Limb (tissue), 2 donors: ENCODE measurements at regions not wholly inside any gene's neighbourhood (a gene's known extent, or its start where the extent isn't known, plus 50 kb on each side); places are given as distances from the start of the nearest gene placed in this dataset.
A peak's percentile ranks its signal among the peaks of the same experiment; 100 is the strongest.
"Not testable (repeated sequence)": the region's sequence is repeated elsewhere in the genome, so short reads cannot be mapped to it uniquely, and the experiment has no call there.

ENCODE experiments used
- DNase-seq, 2 donors: peaks; one replicate each; pipeline ENCODE4 v3.0.0-alpha.2; 2016; ENCODE audit errors: extremely low spot score in 2 of 2

DNA sequence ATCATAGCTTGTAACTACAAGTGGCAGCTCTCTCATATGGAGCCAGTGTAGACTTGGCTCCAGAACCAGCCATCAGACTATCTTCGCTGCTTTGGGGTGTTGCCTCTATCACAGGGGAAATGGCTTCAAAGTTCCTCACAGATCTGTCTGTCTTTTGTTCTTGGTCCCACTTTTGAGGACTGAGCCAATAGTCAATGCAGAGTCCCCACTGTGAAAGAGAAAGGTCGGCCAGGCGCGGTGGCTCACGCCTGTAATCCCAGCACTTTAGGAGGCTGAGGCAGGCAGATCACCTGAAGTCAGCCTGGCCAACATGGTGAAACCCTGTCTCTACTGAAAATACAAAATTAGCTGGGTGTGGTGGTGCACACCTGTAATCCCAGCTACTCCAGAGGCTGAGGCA lies 86.9 kb upstream of the FZD7 start:
- DNase-seq = not testable (repeated sequence)

DNA sequence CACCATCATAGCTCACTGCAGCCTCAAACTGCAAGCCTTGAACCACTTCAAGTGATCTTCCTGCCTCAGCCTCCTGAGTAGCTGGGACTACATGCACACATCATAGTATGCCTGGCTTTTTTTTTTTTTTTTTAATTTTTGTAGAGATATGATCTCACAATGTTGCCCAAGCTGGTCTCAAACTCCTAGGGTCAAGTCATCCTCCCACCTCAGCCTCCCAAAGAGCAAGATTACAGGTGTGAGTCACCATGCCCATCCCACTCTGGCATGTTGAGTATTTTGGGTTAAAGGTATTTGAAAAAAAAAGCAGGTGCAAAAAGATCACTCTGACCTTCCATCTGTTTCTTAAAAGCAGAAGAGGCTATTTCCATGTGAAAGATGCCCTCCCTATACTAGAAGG lies 86.4 kb upstream of the FZD7 start:
- DNase-seq = no peak

DNA sequence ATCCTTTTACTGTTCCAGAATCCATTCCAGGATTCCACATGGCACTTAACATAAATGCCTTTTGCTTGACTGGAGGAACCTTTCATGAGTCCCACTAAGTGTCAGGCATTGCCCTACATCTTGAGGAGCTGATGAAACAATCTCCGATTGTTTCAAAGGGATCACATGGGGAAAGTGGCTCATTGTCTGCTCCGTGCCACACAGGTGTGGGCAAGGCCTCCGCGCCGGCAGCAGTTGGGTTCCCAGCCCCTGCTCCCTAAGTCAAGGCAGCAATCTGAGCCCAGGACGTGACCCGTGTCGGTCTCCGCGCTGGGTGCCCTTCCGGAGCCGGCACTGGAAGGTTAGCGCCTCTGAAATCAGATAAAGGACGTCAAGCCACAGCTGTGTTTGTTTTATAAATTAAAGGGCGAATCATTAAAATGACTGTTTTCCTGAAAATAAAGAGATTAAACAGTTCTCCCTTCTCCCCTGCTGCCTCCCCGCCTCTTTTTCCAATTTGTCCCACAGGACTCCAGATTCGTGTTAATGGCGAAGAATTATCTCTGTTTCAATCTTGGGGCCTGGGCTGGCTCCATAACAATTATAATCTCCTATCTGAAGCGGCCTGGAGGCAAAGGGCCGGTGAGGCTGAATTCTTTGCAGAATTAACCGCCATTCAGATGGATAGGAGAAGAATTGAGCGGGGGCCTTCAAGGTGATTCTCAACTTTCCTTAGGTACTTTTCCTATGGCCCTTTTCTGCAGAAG lies 84.3 kb upstream of the FZD7 start:
- no peak for DNase-seq

DNA sequence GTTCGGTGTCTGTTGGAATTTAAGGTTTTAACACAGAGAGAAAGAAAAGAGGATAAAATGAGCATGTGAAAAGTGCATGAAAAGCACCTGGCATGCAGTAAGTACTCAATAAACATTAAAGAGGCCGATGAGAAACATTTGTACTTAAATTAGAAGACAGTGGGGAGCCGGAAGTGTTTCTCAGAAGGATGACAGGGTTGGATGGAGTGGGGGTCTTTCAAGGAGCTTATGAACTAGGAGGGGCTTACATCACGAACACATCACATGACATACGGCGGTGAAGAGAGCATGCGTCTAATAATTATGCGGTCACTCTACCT lies 83.8 kb upstream of the FZD7 start:
- DNase-seq = no peak

DNA sequence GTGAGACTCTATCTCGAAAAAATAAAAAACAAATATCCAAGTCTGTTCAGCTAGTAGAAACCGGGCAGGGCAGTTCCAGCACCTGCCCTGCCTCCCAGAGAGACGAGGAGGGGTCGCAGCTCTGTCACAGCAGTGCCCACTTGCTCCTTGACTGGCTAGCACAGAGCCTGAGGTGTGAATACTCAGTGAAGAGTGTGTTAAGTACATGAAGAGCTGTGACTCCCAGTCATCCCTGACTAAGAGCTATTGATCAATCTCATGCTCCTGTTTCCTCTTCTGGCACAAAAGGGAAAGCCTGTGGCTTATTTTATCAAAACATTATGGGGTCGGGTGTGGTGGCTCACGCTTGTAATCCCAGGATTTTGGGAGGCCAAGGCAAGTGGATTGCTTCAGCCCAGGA lies 83.0 kb upstream of the FZD7 start:
- DNase-seq = no peak

DNA sequence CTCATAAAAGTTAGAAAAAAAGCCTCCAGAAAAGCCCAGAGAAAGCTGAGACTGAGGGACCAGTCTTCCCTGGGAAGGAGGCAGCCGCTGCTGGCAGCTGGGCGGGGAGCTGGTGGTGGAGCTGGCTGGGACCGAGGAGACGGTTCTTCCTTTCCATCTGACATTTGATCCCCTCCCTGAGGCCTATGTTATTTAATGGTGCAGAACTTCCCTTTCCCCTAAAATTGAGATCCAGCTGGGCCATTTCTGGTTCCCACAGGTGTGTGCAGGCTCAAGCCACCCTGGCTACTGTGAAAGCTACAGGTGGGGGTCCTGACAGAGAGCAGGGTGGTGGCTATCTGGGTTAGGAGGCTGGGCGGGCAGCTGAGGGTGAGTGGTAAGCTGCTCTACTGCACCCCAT lies 81.5 kb upstream of the FZD7 start:
- DNase-seq = peak; percentile 46 to 62

DNA sequence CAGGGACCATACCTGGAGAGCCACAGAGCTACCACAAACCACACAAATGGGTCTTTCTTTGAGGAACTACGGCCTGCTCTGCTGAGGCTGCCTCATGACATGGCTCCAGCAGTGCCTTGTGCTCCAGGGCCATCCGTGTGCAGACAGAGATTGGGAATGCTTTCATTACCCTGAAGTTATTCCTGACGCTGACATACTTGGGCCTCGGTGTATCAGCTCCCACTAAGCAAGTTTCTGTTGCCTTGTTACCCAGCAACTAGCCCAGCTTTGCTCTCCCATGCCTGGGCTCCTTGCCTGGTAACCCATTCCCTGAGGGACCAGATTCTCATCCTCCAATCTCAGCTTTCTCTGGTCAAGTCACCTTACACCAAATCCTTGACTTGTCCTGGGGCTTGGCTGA lies 80.3 kb upstream of the FZD7 start:
- DNase-seq = no peak

DNA sequence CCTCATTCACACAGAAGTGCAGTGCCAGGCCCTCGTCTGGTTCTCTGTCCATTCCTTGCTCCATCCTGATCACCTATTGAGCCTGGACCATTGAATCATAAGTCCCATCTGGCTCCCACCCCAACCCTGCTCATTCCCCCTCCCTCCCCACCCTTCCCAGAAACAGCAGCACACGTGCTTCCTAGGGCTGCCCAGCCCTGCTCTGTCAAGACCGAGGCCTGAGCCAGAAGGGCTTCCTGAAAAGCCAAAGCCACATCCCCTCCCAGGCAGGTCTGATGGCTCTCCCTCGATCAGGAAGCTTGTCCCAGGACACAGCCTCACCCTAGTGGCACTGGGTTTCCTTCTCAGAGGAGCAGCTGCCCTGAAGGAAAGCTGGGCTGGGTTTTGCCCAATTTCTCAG lies 79.8 kb upstream of the FZD7 start:
- no peak for DNase-seq

DNA sequence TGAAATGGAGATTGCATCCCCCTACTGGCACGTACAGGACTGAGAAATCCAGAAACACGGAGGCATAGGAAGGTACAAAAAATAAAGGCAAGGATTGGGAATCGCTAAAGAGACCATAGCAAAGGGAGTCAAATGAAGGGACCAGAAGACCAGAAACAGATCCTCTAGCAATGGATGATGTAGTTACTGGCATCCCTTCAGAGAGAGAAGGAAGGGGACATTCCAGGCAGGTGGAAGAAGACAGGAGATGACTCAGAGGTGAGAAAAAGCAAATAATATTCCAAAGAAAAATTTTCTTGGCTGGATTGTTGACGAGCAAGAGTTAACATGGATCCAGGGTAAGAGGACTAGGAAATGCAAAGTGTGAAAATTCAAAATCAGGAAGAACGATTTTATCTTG lies 78.4 kb upstream of the FZD7 start:
- DNase-seq = no peak

DNA sequence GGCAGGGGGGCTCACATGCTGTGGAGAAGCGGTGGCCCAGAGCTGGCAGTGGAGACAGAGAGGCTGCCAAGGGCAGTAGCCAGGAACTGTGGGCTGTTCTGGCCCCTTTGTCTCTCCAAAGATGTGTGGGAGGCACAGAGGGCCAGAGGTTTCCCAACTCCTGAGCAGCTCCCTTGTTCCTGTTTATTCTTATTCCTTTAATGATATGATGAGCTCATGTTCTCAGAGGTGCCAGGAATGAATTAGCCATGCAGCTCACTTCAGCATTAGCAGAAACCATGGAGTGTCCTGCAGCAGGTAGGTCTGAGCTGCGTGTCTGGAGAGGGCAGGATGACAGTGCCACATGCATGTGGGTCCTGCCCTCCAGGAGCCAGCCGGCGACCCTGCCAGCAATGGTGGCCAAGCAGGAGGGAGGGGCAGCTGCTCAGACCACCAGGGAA lies 77.9 kb upstream of the FZD7 start:
- no peak for DNase-seq

DNA sequence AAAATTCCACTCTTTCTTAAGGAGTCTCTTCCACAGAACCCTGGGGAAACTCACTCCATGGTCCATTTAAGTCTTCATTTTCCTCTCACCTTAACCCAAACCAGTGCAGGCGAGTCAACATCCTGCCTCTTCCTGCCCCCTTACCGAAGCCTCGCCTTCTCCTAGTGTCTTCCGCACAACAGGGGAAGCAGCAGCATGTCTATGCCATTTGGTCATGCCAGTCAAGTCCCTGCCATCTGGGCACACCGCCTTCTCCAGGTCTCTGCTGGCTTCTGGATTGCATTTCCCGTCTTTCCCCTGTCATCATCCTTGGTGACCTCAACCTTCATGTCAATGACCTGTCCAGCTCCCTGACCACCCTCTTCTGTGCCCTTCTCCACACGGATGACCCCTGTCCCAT lies 77.3 kb upstream of the FZD7 start:
- DNase-seq = no peak

DNA sequence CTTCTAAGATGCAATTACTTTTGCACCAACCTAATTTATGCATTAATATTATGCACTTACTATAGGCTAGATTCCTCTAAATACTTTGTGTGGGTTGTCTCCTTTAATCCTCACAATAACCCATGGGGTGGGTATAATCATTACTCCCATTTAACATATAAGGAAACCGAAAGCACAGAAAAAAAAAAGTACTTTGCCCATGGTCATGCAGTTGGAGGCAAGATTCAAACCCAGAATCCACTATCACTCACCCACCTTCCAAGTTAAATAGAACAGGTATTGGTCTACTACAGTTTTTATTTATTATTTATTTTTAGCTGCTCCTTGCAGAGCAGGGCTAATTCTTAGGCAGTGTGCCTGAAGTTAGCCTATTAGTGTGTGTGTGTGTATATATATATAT lies 76.6 kb upstream of the FZD7 start:
- DNase-seq = no peak

DNA sequence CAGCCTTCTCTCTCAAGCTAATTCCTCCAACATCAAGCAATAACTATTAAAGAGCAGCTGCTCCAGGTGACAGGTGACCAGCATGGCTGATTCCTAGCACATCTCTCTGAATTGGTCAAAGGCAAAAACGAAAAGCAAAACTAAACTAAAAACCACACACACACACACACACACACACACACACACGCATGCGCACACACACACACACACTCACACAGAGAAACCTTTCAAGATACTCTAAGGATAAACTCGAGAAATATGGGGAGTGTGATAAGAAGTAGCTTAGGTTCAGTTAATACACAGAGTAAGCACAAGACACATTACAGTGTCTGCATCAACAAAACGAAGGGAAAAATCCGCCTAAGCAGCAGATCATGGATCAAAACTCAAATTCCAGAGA lies 74.5 kb upstream of the FZD7 start:
- no peak for DNase-seq

DNA sequence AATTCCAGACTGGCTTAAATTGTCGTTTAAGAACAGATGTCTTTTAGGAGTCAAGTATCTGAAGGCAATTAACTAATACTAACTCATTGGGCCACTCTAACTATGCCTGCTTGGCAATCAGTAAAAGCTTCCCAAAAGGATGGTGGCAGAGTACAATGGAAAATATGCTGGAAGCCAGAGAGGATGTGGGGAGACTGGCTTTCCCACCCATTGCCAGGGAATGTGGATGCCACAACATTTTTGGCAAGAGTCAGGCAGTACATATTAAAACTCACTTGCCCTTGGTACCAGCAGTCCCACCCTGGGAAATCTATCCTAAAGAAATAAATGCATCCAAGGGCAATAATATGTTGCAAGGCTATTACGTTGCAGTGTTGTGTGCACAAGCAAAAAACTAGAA lies 74.0 kb upstream of the FZD7 start:
- no peak for DNase-seq

DNA sequence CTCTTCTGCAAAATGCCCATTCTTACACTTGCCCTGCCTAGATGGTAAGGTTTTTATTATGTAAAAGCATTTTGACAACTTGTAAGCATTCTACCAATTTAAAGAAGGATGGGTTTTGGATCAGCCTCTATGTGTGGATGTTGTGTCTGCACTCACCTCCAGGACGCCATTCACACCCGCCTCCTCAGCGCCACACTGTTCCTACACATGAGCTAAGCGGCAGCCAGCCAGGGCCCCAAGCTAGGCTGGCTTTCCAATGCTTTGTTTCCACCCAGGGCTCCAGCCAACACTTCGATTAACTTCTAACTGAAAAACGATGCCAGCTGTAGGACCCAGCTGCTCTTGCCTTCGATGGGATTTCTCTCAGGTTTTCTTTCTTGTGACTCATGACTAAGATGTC lies 73.3 kb upstream of the FZD7 start:
- DNase-seq = no peak

DNA sequence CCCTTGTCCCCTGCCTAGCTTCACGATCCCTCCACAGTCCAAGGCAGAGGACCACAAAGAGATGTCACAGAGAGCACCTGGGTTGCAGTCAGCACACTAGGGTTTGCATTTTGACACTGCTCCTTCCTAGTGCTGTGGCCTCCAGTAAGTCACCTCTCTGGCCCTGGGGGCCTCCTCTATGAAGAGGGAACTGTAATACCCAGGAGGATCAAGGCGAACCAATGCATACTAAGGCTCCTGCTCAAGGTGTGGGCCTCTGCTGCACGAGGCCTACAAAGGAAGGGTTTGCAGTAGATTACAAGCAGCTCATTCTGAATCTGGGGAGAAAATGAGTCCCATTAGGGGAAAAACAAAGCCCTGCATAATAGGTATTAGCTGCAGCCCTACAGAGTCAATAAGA lies 72.3 kb upstream of the FZD7 start:
- DNase-seq = no peak

DNA sequence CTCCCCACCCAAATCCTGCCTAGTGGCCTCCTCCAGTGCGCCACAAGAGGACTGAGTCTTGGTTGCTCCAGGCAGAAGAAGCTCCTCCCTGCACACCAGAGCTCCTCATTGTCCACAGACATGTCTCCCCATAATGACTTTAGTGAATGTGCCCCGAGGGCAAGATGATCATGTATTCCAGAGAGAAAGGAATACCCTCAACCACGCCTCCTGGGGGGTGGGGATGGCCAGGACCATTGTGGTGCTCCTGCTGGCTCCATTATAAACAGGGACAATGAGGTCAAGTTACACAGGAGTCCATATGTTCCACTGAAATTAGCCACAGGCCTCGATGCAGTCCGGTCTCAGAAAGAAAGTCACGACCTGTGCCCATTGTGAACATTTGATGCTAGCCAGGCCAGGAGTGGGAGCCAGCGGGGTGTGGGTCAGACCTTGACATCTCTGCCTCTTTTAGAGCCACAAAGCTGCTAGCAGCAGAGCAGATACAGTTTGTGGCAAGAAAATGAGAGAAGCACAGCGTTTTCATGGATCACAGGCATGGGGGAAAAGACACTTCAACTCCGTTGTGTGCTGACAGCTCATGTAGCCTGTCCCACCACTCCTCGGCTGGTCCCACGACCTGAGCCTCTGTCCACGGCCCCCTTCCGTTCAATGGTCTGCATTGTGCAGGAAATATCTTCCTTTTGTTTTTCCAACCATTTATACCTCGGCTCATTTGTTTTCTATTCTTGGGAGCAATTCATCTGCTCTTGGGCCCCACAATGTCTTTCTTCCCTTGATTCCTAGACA lies 70.7 kb upstream of the FZD7 start:
- DNase-seq = no peak

DNA sequence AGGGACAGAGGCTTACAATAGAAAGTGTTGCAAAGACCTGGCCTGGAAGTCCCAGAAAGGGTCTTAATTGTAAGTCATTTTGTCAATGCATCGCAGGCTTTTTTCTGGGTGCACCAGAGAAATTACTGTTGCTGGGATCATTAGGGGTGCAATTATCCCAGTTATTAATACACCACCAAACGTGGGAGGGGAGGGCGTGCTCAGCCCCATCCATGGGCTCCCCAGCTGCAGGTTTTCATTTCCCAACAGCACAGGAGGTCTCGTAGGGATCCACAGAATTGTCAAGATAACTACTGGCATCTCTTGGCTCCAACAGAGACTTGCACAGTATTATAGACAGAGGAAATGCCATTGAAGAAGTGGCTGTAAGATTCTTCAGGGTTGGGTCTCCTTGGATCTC lies 69.6 kb upstream of the FZD7 start:
- no peak for DNase-seq

DNA sequence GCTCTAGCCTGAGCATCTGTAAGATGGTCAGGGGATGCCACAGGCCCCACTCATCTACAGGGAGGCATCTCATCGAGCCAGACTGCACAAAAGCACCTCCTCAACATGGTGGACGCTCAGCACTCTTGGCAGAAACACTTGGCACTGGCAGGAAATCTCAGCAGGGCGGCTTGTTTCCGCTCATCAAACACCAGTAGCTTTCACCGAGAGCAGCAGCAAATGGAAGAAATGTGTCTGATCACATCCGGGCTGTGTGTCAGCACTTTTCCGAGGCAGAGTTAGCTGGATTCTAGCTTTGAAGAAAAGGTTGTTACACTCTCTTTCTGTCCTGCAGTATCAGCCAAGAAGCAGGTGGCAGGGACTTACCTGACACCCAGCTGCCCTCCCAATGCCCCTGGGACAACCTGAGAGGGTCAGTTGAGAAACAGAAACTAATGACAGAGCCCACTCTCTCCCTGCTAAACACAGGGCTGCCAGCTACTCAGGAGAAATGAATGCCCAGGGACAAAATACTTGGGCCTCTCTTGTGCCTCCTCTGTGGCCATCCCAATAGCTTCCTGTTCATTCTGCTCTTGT lies 68.9 kb upstream of the FZD7 start:
- DNase-seq = peak; percentile 43 to 61

DNA sequence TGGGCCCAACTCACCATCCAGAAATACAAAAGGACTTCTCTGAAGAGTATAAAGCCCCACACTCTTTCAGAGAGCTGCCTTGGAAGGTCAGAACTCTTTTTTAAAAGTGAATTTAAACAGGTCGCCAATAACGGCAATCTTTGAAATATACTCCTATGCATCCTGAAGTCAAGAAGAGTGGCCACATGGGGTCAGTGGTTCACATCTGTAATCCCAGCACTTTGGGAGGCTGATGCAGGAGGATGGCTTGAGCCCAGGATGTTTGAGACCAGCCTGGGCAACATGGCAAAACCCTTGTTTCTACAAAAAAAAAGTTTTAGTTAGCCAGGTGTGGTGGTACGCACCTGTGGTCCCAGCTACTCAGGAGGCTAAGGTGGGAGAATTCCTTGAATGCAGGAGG lies 68.1 kb upstream of the FZD7 start:
- DNase-seq = no peak

DNA sequence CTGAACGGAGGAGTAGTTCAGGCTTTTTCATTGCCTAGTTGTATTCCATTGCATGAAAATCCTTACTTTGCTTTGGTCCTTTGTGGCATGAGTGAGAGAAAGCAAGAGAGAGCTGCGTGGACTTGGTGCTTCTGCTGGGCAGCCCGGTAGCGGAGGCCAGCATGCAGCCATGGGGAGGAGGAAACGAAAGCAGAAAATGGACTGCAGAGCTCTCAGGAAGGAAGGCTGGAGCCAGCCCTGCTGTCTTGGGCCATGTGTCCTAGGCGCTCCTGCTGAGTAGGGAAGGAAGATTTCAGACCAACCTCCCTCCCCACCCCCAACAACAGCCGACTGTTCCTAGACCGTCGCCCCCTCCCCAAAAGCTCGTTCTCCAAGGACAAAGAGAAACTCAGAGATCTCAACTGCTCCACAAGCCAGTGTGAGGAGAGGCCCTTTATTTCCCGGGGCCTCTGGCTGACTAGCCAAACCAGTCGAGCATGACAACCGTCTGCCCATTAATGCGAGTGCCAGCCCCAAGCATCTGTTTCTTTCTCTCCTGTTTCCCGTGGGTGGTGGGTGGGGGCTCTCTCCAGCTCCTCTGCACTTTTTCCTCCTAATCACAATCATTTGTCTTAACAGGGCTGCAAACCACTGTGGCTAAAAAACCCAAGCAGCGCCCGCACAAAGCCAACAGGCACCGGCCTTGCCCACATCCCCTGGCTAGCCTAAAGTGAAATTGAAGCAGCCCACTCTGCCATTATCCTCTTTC lies 66.8 kb upstream of the FZD7 start:
- no peak for DNase-seq

DNA sequence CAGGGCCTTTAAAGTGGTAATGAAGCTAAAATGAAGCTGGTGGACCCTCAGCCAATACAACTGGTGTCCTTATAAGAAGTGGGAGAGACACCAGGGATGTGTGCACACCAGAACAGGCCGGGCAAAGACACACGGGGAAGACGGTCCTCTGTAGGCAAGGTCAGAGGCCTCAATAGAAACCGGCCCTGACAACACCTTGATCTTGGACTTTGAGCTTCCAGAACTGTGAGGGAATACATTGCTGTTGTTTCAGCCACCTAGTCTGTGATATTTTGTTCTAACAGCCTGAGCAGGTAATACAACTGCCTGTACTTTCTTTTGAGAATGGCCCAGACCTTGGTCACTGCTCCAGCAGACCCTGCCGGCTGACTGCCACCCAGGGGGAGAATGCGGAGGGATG lies 65.6 kb upstream of the FZD7 start:
- no peak for DNase-seq
